HCT116 (cell line): ENCODE measurements at regions not wholly inside any gene's neighbourhood (a gene's known extent, or its start where the extent isn't known, plus 50 kb on each side); places are given as distances from the start of the nearest gene placed in this dataset.

Source experiments
- ATAC-seq: fragments of 200-7000 bp; cut with Tn5 transposase; 2 replicates; pipeline ENCODE4 v1.9.1; 2020; ENCODE audit warnings: mild to moderate bottlenecking, moderate library complexity
- BruUV-seq: library from RNA; stranded (reverse); fragments of 400-500 nt; replicated peaks from 2 replicates; lab custom pipeline; 2021; lab: Mats Ljungman, UMichigan
- CTCF ChIA-PET: fragments of 300-600 bp; sonication (Branson Sonifier 250); formaldehyde crosslinking; loops from one replicate; lab custom pipeline; 2021; ENCODE audit warnings: antibody characterized with exemption; lab: Charles Lee
- POLR2A ChIA-PET: fragments of 300-600, 350-600 bp; sonication (Branson Sonifier 250); formaldehyde crosslinking; loops from one replicate; lab custom pipeline; 2021; ENCODE audit warnings: antibody characterized with exemption; lab: Charles Lee
- RAD21 ChIA-PET, 2 experiments: fragments of 300-600 bp; sonication (Branson Sonifier 250); formaldehyde crosslinking; loops; one replicate each; lab custom pipeline; 2023; ENCODE audit warnings: low total read pairs in 2 of 2; ENCODE audit not compliant: uncharacterized antibody in 2 of 2, unreplicated experiment in 2 of 2, low non-redundant PET in 1 of 2; lab: Charles Lee
- DNase-seq: peaks from one replicate; pipeline ENCODE4 v3.0.0-alpha.2; 2010; ENCODE audit warnings: low read depth, low spot score
- H2AFZ ChIP-seq: fragments of 200-600 bp; shearing (Covaris generic), sonication (generic); 2 replicates; pipeline ENCODE4 v1.6.1; 2017; ENCODE audit warnings: low read depth, mixed run types, mixed read lengths, antibody characterized with exemption, low read length; ENCODE audit not compliant: poor library complexity, severe bottlenecking
- H3K27ac ChIP-seq: 2 replicates; pipeline ENCODE4 v1.5.1; 2012; ENCODE audit warnings: low read depth, low read length
- H3K27me3 ChIP-seq: fragments of 200-600 bp; sonication (generic); 2 replicates; pipeline ENCODE4 v1.6.1; 2016; ENCODE audit warnings: mixed run types, low read length, mixed read lengths; ENCODE audit not compliant: insufficient read depth
- H3K36me3 ChIP-seq, 2 experiments: fragments of 200-500 bp in 1 of 2; fragments of 200-600 bp in 1 of 2; sonication (Bioruptor generic) in 1 of 2; sonication (generic) in 1 of 2; 2 replicates each; pipeline versions ENCODE4 v1.5.1 to v1.6.1; 2014 to 2016; ENCODE audit warnings: low read length in 2 of 2, inconsistent platforms in 1 of 2, mixed read lengths in 1 of 2, mixed run types in 1 of 2; ENCODE audit not compliant: insufficient read depth in 2 of 2, control insufficient read depth in 1 of 2
- H3K4me1 ChIP-seq, 2 experiments: fragments of 200-600 bp in 1 of 2; sonication (generic) in 1 of 2; 2 replicates each; pipeline versions ENCODE4 v1.5.1 to v1.6.1; 2012 to 2017; ENCODE audit warnings: low read length in 2 of 2, inconsistent platforms in 1 of 2, mild to moderate bottlenecking in 1 of 2, mixed read lengths in 1 of 2, mixed run types in 1 of 2, moderate library complexity in 1 of 2; ENCODE audit not compliant: insufficient read depth in 2 of 2, control insufficient read depth in 1 of 2
- H3K4me2 ChIP-seq: fragments of 200-600 bp; sonication (generic); 2 replicates; pipeline ENCODE4 v1.6.1; 2017; ENCODE audit warnings: mixed run types, low read length, mixed read lengths
- H3K4me3 ChIP-seq, 2 experiments: fragments of 200-600 bp in 1 of 2; sonication (generic) in 1 of 2; replicated peaks in 1 of 2; 2 replicates each; pipeline ENCODE4 v1.5.1; 2011 to 2016; ENCODE audit warnings: low read length in 2 of 2, control low read depth in 1 of 2, low read depth in 1 of 2, mild to moderate bottlenecking in 1 of 2, mixed read lengths in 1 of 2, mixed run types in 1 of 2
- H3K79me2 ChIP-seq: fragments of 200-600 bp; sonication (generic); 2 replicates; pipeline ENCODE4 v1.6.1; 2017; ENCODE audit warnings: mild to moderate bottlenecking, mixed run types, low read length, moderate library complexity, mixed read lengths; ENCODE audit not compliant: insufficient read depth
- H3K9ac ChIP-seq: fragments of 200-600 bp; sonication (generic); 2 replicates; pipeline ENCODE4 v1.6.1; 2016; ENCODE audit warnings: low read length, mixed read lengths
- H3K9me2 ChIP-seq: fragments of 200-600 bp; sonication (generic), shearing (Covaris generic); 2 replicates; pipeline ENCODE4 v1.6.1; 2017; ENCODE audit warnings: mixed run types, mild to moderate bottlenecking, moderate library complexity; ENCODE audit not compliant: insufficient read depth
- H3K9me3 ChIP-seq, 2 experiments: fragments of 200-500 bp in 1 of 2; fragments of 200-600 bp in 1 of 2; sonication (Bioruptor generic) in 1 of 2; sonication (generic) in 1 of 2; 2 replicates each; pipeline ENCODE4 v1.6.1; 2014 to 2017; ENCODE audit warnings: low read length in 2 of 2, mixed read lengths in 2 of 2, inconsistent platforms in 1 of 2, low read depth in 1 of 2, mild to moderate bottlenecking in 1 of 2, mixed run types in 1 of 2, moderate library complexity in 1 of 2; ENCODE audit not compliant: control insufficient read depth in 1 of 2, insufficient read depth in 1 of 2
- H4K20me1 ChIP-seq: fragments of 200-600 bp; sonication (generic), shearing (Covaris generic); 2 replicates; pipeline ENCODE4 v1.6.1; 2017; ENCODE audit warnings: mixed run types, mild to moderate bottlenecking, moderate library complexity; ENCODE audit not compliant: insufficient read depth
- CEBPB ChIP-seq: IDR thresholded peaks from 2 replicates; pipeline ENCODE4 v1.6.1; 2012; ENCODE audit warnings: low read depth
- EGR1 ChIP-seq: IDR thresholded peaks from 2 replicates; pipeline ENCODE4 v1.6.1; 2012; ENCODE audit warnings: low read depth
- EZH2 ChIP-seq: fragments of 200-600 bp; sonication (generic); IDR thresholded peaks from 2 replicates; pipeline ENCODE4 v1.6.1; 2017; ENCODE audit warnings: antibody characterized with exemption, mixed run types
- FOSL1 ChIP-seq: IDR thresholded peaks from 2 replicates; pipeline ENCODE4 v1.6.1; 2012; ENCODE audit warnings: low read depth
- SP1 ChIP-seq: IDR thresholded peaks from 2 replicates; pipeline ENCODE4 v1.6.1; 2012; ENCODE audit warnings: low read depth
- ZFX ChIP-seq: fragments of 450-650 bp; IDR thresholded peaks from 2 replicates; pipeline ENCODE4 v1.6.1; 2017
- ZNF274 ChIP-seq: fragments of 200-500 bp; sonication (Bioruptor generic); IDR thresholded peaks from 2 replicates; pipeline ENCODE4 v1.6.1; 2014; ENCODE audit warnings: mild to moderate bottlenecking, low read depth, low read length, inconsistent platforms
- intact Hi-C: fragments of 100-400 bp; cut with micrococcal nuclease; formaldehyde crosslinking; loops from 2 replicates; pipeline ENCODE4 v1.10.0; 2022

DNA sequence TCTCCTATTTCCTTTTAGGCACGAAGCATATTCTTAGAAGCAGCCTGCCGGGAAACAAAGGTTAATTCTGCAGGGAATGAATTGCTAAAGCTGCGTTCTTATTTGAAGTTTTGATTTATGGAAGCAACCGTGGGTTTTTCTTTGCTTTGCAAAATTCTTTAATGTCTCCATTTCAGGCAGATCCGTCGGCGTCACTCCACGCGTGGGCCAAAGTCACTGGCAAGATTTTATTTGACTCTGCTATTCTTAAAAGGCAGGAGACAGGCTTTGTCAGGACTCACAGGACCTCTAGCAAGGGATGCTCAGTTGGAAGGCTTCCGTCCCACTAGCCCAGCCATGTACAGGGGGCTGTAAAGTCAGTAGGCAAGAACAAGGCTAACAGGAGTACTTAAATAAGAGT is 387.3 kb upstream of the XYLT1 start:
- no peak overlapping the region for H2AFZ ChIP-seq
- no peaks in the 10 kb centered on the region for H3K9me3 ChIP-seq
- H3K79me2 ChIP-seq, result no peaks in the 10 kb centered on the region
- no peak overlapping the region for H3K4me3 ChIP-seq
- TF ChIP-seq ZFX (no peak), ZNF274 (no peak), EGR1 (no peak), EZH2 (no peak), FOSL1 (no peak), SP1 (no peak)
- H3K27me3 ChIP-seq, result peaks cover 30% of the 10 kb centered on the region
- no TSS peak for BruUV-seq
- no peaks in the 10 kb centered on the region for H3K9me2 ChIP-seq
- ChIA-PET CTCF (no interaction called here), POLR2A (no interaction called here), RAD21 (no interaction called here)
- H3K27ac ChIP-seq, result no peak overlapping the region
- ATAC-seq (no peak), DNase-seq (no peak)
- H3K4me1 ChIP-seq, result no peaks in the 10 kb centered on the region
- H4K20me1 ChIP-seq, result no peaks in the 10 kb centered on the region
- H3K9ac ChIP-seq, result no peak overlapping the region
- intact Hi-C loops, result no loop called here
- H3K4me2 ChIP-seq, result no peak overlapping the region
- H3K36me3 ChIP-seq, result no peaks in the 10 kb centered on the region

DNA sequence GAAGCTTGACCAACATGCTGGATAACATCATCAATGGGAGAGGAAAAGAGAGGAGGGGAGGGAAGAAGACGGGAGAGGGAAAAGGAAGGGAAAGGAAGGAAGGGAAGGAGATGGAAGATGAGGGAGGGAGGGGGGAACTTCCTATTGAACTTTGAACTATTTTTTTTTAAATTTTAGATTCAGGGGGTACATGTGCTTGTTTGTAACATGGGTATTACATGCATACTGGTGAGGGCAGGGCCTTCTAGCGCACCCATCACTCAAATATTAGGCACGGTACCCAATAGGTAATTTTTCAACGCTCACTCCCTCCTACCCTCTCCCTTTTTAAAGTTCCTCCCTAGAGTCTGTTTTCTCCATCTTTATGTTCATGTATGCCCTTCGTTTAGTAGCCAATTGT is 383.2 kb upstream of the XYLT1 start:
- POLR2A ChIA-PET, result no interaction called here
- Histone ChIP-seq H4K20me1 (no peaks in the 10 kb centered on the region), H3K27me3 (peaks cover 33% of the 10 kb centered on the region), H3K4me3 (no peak overlapping the region), H3K4me1 (no peaks in the 10 kb centered on the region), H3K36me3 (no peaks in the 10 kb centered on the region), H3K79me2 (no peaks in the 10 kb centered on the region), H3K9ac (no peak overlapping the region), H3K9me2 (no peaks in the 10 kb centered on the region), H3K27ac (no peak overlapping the region), H3K9me3 (no peaks in the 10 kb centered on the region), H2AFZ (no peak overlapping the region), H3K4me2 (no peak overlapping the region)
- no TSS peak for BruUV-seq
- RAD21 ChIA-PET, result no interaction called here
- CTCF ChIA-PET, result no interaction called here
- ATAC-seq (no peak), DNase-seq (no peak)
- intact Hi-C loops, result no loop called here
- TF ChIP-seq CEBPB, result no peak
